ENCODE measurements at regions not wholly inside any gene's neighbourhood (a gene's known extent, or its start where the extent isn't known, plus 50 kb on each side); places are given as distances from the start of the nearest gene placed in this dataset.
"Not testable (repeated sequence)": the region's sequence is repeated elsewhere in the genome, so short reads cannot be mapped to it uniquely, and the experiment has no call there.

- 0 out of 2 replicates have a peak overlapping the region, but pooled peaks have one; percentile 81 for H2BK15ac ChIP-seq (ENCODE audit: low read length)
- DNase-seq (ENCODE audit: low read depth in 1 of 2, low spot score in 2 of 2); H3K23ac ChIP-seq (ENCODE audit: insufficient read length); H3K4ac ChIP-seq (replicated peaks; ENCODE audit: insufficient read length, low read depth, low read length); H3K79me2 ChIP-seq (ENCODE audit: control insufficient read depth in 1 of 2, insufficient read depth in 2 of 2, low read length in 2 of 2); H3K27me3 ChIP-seq (replicated peaks in 1 of 4; ENCODE audit: control insufficient read depth in 3 of 4, extremely low read depth in 1 of 4, insufficient read depth in 3 of 4, low read length in 3 of 4); H3K27ac ChIP-seq (ENCODE audit: low read depth, low read length); H4K91ac ChIP-seq (replicated peaks; ENCODE audit: insufficient read length, low read length); H3K79me1 ChIP-seq (ENCODE audit: low read depth, low read length); H3K9ac ChIP-seq (replicated peaks in 1 of 4; ENCODE audit: extremely low read depth in 1 of 4, low read depth in 3 of 4, low read length in 3 of 4); H2AK5ac ChIP-seq (ENCODE audit: low read depth, low read length); H2AFZ ChIP-seq (ENCODE audit: low read length); H2BK120ac ChIP-seq (replicated peaks; ENCODE audit: low read depth, low read length); H3K14ac ChIP-seq (ENCODE audit: insufficient read length); POLR2A ChIA-PET (ENCODE audit: partially characterized antibody); H3K56ac ChIP-seq (replicated peaks; ENCODE audit: insufficient read length, low read depth, low read length); H4K20me1 ChIP-seq (replicated peaks in 1 of 2; ENCODE audit: control insufficient read depth in 1 of 2, insufficient read depth in 2 of 2, low read length in 2 of 2); H4K8ac ChIP-seq (ENCODE audit: extremely low read depth, insufficient read depth, low read length); H3K4me2 ChIP-seq (ENCODE audit: insufficient read depth in 1 of 2, low read depth in 2 of 2, low read length in 2 of 2); H3K4me3 ChIP-seq (ENCODE audit: extremely low read depth in 1 of 4, insufficient read depth in 2 of 4, low read depth in 3 of 4, low read length in 4 of 4); H4K5ac ChIP-seq (ENCODE audit: insufficient read length, low read depth, low read length); H3K36me3 ChIP-seq (ENCODE audit: control insufficient read depth in 2 of 4, insufficient read depth in 4 of 4, low read length in 3 of 4); H3K9me3 ChIP-seq (ENCODE audit: insufficient read depth in 2 of 2, low read depth in 1 of 2, low read length in 1 of 2); H3K4me1 ChIP-seq (replicated peaks in 1 of 4; ENCODE audit: control insufficient read depth in 3 of 4, insufficient read depth in 4 of 4, low read length in 3 of 4); FAIRE-seq; H3K23me2 ChIP-seq (ENCODE audit: low read depth, low read length): not testable (repeated sequence)
- CTCF ChIA-PET (ENCODE audit: partially characterized antibody), result interaction anchor here (0.6 to 2.3 kb wide), 13 partner anchors 9 to 361 kb away, joined by 3 to 11 read pairs (median 4); no protein-coding TSS in a partner anchor
- 0 out of 2 replicates have a peak overlapping the region, but pooled peaks have one; percentile 61 for H2BK20ac ChIP-seq (ENCODE audit: low read length)
- H3K18ac ChIP-seq (ENCODE audit: extremely low read depth, low read length), result peak overlapping the region; percentile 87; the same call in 1 of the 2 replicates
- peak overlapping the region; percentile 90; the same call in 1 of the 2 replicates for H2BK12ac ChIP-seq (ENCODE audit: low read depth, low read length)
- 98% methylated on average over 12 of the region's 12 CpGs; no CpG with 5 or more reads in 1 of the 2 experiments for WGBS, 2 experiments (ENCODE audit: extremely low coverage in 1 of 2, insufficient coverage in 1 of 2, insufficient read length in 1 of 2, insufficient replicate concordance in 2 of 2, low coverage in 1 of 2, low lambda C conversion rate in 2 of 2, missing lambda C conversion rate in 1 of 2)
- peak overlapping the region; percentile 75; the same call in 1 of the 2 replicates for H2BK5ac ChIP-seq (ENCODE audit: low read depth, low read length)
Observed at GRCh38 chr11:134979089-134979457, 567.0 kb upstream of the B3GAT1 start.
